ENCODE measurements at regions not wholly inside any gene's neighbourhood (a gene's known extent, or its start where the extent isn't known, plus 50 kb on each side); places are given as distances from the start of the nearest gene placed in this dataset.

DNA sequence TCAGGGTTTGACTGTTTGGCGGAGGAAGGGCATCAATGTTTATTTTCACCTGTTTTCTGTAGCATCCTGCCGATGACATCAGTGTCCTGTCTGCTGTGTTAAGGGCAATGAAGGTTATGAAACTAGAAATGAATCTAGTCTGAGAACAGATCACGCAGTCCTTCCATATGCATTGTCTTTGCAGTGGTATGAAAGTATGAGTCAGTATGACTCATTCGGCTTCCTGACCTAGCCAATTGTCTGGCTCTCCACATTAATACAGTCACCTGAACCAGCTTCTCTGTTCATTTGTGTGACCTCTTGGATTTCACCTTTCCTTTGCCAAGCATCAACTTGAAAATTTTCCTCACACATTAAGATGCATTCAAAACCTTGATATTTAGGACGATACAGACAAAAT lies 353.8 kb downstream of the RND3 start:
- peak overlapping the region; percentile 73 to 90; a peak in 3 of 4 replicates for H3K27ac ChIP-seq (ENCODE audit: low read depth in 2 of 2, low read length in 1 of 2)
- no peaks in the 10 kb centered on the region for H3K9me2 ChIP-seq
- H4K20me1 ChIP-seq (ENCODE audit: insufficient read depth) = no peaks in the 10 kb centered on the region
- no peaks in the 10 kb centered on the region for H3K27me3 ChIP-seq (ENCODE audit: insufficient read depth)
- peak overlapping the region; percentile 51; the same call in 1 of the 2 replicates for H3K9ac ChIP-seq
- peak overlapping the region; percentile 63 for H3K4me2 ChIP-seq
- no peak overlapping the region; a peak in 1 of 4 replicates for H3K4me3 ChIP-seq (ENCODE audit: low read depth in 2 of 2, low read length in 1 of 2)
- POLR2A ChIA-PET = no interaction called here
- no peaks in the 10 kb centered on the region for H3K36me3 ChIP-seq (replicated peaks in 1 of 2; ENCODE audit: control insufficient read depth in 1 of 2, insufficient read depth in 2 of 2, low read length in 1 of 2)
- no peak overlapping the region; the same call in 1 of the 2 replicates for H2AFZ ChIP-seq (ENCODE audit: low read depth)
- DNase-seq = no peak
- H3F3A ChIP-seq (replicated peaks; ENCODE audit: insufficient read depth) = peaks cover 13% of the 10 kb centered on the region
- H3K9me3 ChIP-seq = no peaks in the 10 kb centered on the region
- WGBS (ENCODE audit: low lambda C conversion rate) = 11% methylated on average over 5 of the region's 5 CpGs
- CTCF ChIA-PET = interaction anchor here (0.8 kb wide), 1 partner anchor 9 kb away, joined by 3 read pairs; no protein-coding TSS in a partner anchor
- H3K4me1 ChIP-seq (ENCODE audit: control insufficient read depth in 1 of 2, insufficient read depth in 2 of 2, low read depth in 1 of 2, low read length in 1 of 2) = peaks cover 3 to 11% of the 10 kb centered on the region in 2 experiments; a peak in 3 of 4 replicates
- H3K79me2 ChIP-seq (ENCODE audit: insufficient read depth) = no peaks in the 10 kb centered on the region
- TF ChIP-seq JUND (IDR thresholded peaks at IDR 0.05) (peak; percentile 97), GABPA (IDR thresholded peaks at IDR 0.05; ENCODE audit: low read depth) (no peak), TEAD4 (IDR thresholded peaks at IDR 0.05; ENCODE audit: borderline replicate concordance, insufficient read depth) (peak; percentile 56; the same call in 1 of the 2 replicates), FOXM1 (IDR thresholded peaks at IDR 0.05; ENCODE audit: low read depth) (no peak), RFX5 (IDR thresholded peaks at IDR 0.05; ENCODE audit: low read length) (no peak), RXRA (IDR thresholded peaks at IDR 0.05; ENCODE audit: borderline replicate concordance, low read depth) (peak; percentile 87), EZH2phosphoT487 (IDR thresholded peaks at IDR 0.05; ENCODE audit: borderline replicate concordance, low read depth) (no peak), SMC3 (IDR thresholded peaks at IDR 0.05; ENCODE audit: low read depth, low read length) (no peak), YY1 (IDR thresholded peaks at IDR 0.05; ENCODE audit: low read depth) (no peak), RAD21 (IDR thresholded peaks at IDR 0.05; ENCODE audit: low read length) (no peak; the same call in 1 of the 2 replicates), NFIC (IDR thresholded peaks at IDR 0.05; ENCODE audit: borderline replicate concordance) (peak; percentile 64; the same call in 1 of the 2 replicates), CHD2 (IDR thresholded peaks at IDR 0.05; ENCODE audit: low read length, partially characterized antibody) (no peak), MXI1 (IDR thresholded peaks at IDR 0.05; ENCODE audit: low read depth, low read length) (no peak), TAF1 (IDR thresholded peaks at IDR 0.05; ENCODE audit: borderline replicate concordance, low read depth, low read length) (no peak), FOXJ3 (CRISPR knock-in tag; IDR thresholded peaks at IDR 0.05) (no peak), FOSL2 (IDR thresholded peaks at IDR 0.05; ENCODE audit: borderline replicate concordance, low read depth) (peak; percentile 99), SIN3A (IDR thresholded peaks at IDR 0.05; ENCODE audit: borderline replicate concordance, low read depth, low read length) (0 out of 2 replicates have a peak, but pooled peaks have one; percentile 30), TCF12 (IDR thresholded peaks at IDR 0.05) (peak; percentile 92), EP300 (IDR thresholded peaks at IDR 0.05; ENCODE audit: borderline replicate concordance in 1 of 2, low read depth in 1 of 2, low read length in 1 of 2) (peak; percentile 17 to 70; a peak in 1 of 4 replicates), GATA2 (CRISPR knock-in tag; IDR thresholded peaks at IDR 0.05) (no peak), POLR2AphosphoS5 (IDR thresholded peaks at IDR 0.05; ENCODE audit: low read depth, low read length) (peak; percentile 54; the same call in 1 of the 2 replicates), ELF1 (IDR thresholded peaks at IDR 0.05) (no peak), RCOR1 (IDR thresholded peaks at IDR 0.05; ENCODE audit: low read length) (no peak)
- TF ChIP-seq, protein P1, sequence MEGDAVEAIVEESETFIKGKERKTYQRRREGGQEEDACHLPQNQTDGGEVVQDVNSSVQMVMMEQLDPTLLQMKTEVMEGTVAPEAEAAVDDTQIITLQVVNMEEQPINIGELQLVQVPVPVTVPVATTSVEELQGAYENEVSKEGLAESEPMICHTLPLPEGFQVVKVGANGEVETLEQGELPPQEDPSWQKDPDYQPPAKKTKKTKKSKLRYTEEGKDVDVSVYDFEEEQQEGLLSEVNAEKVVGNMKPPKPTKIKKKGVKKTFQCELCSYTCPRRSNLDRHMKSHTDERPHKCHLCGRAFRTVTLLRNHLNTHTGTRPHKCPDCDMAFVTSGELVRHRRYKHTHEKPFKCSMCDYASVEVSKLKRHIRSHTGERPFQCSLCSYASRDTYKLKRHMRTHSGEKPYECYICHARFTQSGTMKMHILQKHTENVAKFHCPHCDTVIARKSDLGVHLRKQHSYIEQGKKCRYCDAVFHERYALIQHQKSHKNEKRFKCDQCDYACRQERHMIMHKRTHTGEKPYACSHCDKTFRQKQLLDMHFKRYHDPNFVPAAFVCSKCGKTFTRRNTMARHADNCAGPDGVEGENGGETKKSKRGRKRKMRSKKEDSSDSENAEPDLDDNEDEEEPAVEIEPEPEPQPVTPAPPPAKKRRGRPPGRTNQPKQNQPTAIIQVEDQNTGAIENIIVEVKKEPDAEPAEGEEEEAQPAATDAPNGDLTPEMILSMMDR (IDR thresholded peaks at IDR 0.05) = no peak
- TF ChIP-seq, protein P2, sequence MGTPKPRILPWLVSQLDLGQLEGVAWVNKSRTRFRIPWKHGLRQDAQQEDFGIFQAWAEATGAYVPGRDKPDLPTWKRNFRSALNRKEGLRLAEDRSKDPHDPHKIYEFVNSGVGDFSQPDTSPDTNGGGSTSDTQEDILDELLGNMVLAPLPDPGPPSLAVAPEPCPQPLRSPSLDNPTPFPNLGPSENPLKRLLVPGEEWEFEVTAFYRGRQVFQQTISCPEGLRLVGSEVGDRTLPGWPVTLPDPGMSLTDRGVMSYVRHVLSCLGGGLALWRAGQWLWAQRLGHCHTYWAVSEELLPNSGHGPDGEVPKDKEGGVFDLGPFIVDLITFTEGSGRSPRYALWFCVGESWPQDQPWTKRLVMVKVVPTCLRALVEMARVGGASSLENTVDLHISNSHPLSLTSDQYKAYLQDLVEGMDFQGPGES (IDR thresholded peaks at IDR 0.05; ENCODE audit: low read depth, low read length) = no peak
- TF ChIP-seq, protein P3, sequence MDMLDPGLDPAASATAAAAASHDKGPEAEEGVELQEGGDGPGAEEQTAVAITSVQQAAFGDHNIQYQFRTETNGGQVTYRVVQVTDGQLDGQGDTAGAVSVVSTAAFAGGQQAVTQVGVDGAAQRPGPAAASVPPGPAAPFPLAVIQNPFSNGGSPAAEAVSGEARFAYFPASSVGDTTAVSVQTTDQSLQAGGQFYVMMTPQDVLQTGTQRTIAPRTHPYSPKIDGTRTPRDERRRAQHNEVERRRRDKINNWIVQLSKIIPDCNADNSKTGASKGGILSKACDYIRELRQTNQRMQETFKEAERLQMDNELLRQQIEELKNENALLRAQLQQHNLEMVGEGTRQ (IDR thresholded peaks at IDR 0.05; ENCODE audit: borderline replicate concordance, low read depth, low read length) = no peak
- TF ChIP-seq, protein P4, sequence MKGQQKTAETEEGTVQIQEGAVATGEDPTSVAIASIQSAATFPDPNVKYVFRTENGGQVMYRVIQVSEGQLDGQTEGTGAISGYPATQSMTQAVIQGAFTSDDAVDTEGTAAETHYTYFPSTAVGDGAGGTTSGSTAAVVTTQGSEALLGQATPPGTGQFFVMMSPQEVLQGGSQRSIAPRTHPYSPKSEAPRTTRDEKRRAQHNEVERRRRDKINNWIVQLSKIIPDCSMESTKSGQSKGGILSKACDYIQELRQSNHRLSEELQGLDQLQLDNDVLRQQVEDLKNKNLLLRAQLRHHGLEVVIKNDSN (IDR thresholded peaks at IDR 0.05; ENCODE audit: borderline replicate concordance, low read depth) = no peak
- TF ChIP-seq, protein P5, sequence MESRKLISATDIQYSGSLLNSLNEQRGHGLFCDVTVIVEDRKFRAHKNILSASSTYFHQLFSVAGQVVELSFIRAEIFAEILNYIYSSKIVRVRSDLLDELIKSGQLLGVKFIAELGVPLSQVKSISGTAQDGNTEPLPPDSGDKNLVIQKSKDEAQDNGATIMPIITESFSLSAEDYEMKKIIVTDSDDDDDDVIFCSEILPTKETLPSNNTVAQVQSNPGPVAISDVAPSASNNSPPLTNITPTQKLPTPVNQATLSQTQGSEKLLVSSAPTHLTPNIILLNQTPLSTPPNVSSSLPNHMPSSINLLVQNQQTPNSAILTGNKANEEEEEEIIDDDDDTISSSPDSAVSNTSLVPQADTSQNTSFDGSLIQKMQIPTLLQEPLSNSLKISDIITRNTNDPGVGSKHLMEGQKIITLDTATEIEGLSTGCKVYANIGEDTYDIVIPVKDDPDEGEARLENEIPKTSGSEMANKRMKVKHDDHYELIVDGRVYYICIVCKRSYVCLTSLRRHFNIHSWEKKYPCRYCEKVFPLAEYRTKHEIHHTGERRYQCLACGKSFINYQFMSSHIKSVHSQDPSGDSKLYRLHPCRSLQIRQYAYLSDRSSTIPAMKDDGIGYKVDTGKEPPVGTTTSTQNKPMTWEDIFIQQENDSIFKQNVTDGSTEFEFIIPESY (IDR thresholded peaks at IDR 0.05; ENCODE audit: borderline replicate concordance, low read depth) = peak; percentile 7; the same call in 1 of the 2 replicates
- TF ChIP-seq, protein P6, sequence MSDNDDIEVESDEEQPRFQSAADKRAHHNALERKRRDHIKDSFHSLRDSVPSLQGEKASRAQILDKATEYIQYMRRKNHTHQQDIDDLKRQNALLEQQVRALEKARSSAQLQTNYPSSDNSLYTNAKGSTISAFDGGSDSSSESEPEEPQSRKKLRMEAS (IDR thresholded peaks at IDR 0.05; ENCODE audit: low read depth) = peak; percentile 48; the same call in 1 of the 2 replicates
